Thyroid gland (tissue), 4 donors: ENCODE measurements at regions not wholly inside any gene's neighbourhood (a gene's known extent, or its start where the extent isn't known, plus 50 kb on each side); places are given as distances from the start of the nearest gene placed in this dataset.

Experiments used
- DNase-seq, 2 donors: peaks; one replicate each; pipeline ENCODE4 v3.0.0-alpha.2; 2019
- H3K27ac ChIP-seq, 3 donors: fragments of 200-600 bp; sonication (generic); 1 replicate in 2 of 3; 2 replicates in 1 of 3; pipeline ENCODE4 v1.5.1; 2016 to 2019; ENCODE audit warnings: mild to moderate bottlenecking in 1 of 3, moderate library complexity in 1 of 3
- H3K27me3 ChIP-seq: fragments of 200-600 bp; sonication (generic); one replicate; pipeline ENCODE4 v1.5.1; 2019
- H3K36me3 ChIP-seq, 2 donors: fragments of 200-600 bp; sonication (generic); one replicate each; pipeline ENCODE4 v1.5.1; 2016 to 2019
- H3K4me1 ChIP-seq, 2 donors: fragments of 200-600 bp; sonication (generic); one replicate each; pipeline ENCODE4 v1.5.1; 2017 to 2019
- H3K4me3 ChIP-seq, 3 donors: fragments of 200-600 bp; sonication (generic); replicated peaks in 1 of 3; 1 replicate in 2 of 3; 2 replicates in 1 of 3; pipeline ENCODE4 v1.5.1; 2016; ENCODE audit warnings: mild to moderate bottlenecking in 1 of 3
- H3K9me3 ChIP-seq: fragments of 200-600 bp; sonication (generic); one replicate; pipeline ENCODE4 v1.5.1; 2017
- CTCF ChIP-seq, 6 experiments: fragments of 200-600 bp in 3 of 6; fragments of 450-650 bp in 3 of 6; sonication (generic) in 3 of 6; IDR thresholded peaks; one replicate each; pipeline ENCODE4 v1.5.1; 2016 to 2019; ENCODE audit warnings: antibody characterized with exemption in 6 of 6, mild to moderate bottlenecking in 2 of 6, inconsistent platforms in 1 of 6, moderate library complexity in 1 of 6
- POLR2A ChIP-seq, 2 donors: fragments of 450-650 bp; IDR thresholded peaks; one replicate each; pipeline ENCODE4 v1.6.1; 2017; ENCODE audit warnings: antibody characterized with exemption in 2 of 2, mild to moderate bottlenecking in 2 of 2, moderate library complexity in 1 of 2
- WGBS, 2 donors: methylation state at CpG; one replicate each; pipeline ENCODE4 v1.1.5; 2017; 5-methylcytosine and 5-hydroxymethylcytosine counted together
- intact Hi-C: fragments of 100-400 bp; cut with DNase I; formaldehyde crosslinking; loops from one replicate; pipeline ENCODE4 v1.15.1; 2023

- no peak overlapping the region for H3K4me3 ChIP-seq
- H3K27ac ChIP-seq, result no peak overlapping the region
- 62 to 82% methylated on average over 2 of the region's 2 CpGs for WGBS, 2 donors
- H3K9me3 ChIP-seq, result no peaks in the 10 kb centered on the region
- peaks cover 5 to 6% of the 10 kb centered on the region in 2 donors for H3K4me1 ChIP-seq
- no peak for DNase-seq
- TF ChIP-seq CTCF (IDR thresholded peaks at IDR 0.05) (no peak), POLR2A (IDR thresholded peaks at IDR 0.05) (no peak)
- no peaks in the 10 kb centered on the region for H3K36me3 ChIP-seq
- intact Hi-C loops, result no loop called here
- H3K27me3 ChIP-seq, result no peaks in the 10 kb centered on the region
Observed at GRCh38 chr2:164388511-164388910, 232.8 kb downstream of the GRB14 start.

DNA sequence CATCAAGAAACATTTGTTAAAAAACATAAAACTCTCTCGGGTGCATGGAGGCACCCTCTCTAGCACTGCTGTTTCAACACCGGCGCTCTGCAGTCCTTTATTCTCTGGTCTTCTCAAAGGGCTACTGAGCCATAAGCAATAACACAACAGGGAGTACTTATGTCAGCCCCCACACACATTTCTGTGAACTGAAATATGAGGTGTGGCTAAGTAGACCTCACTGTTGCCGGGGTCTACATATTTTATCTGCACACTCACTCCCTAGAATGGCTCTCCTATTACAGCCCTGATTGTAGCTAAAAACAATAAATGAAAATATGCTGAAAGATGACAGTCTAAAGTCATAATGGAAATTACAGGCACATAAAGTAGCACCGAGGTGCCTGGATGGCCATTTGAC is 235.1 kb downstream of the GRB14 start:
- 69 to 84% methylated on average over 5 of the region's 5 CpGs for WGBS, 2 donors
- no peaks in the 10 kb centered on the region for H3K36me3 ChIP-seq
- intact Hi-C loops, result no loop called here
- H3K9me3 ChIP-seq, result no peaks in the 10 kb centered on the region
- no peaks in the 10 kb centered on the region for H3K4me1 ChIP-seq
- DNase-seq, result no peak
- no peak for TF ChIP-seq CTCF (IDR thresholded peaks at IDR 0.05)
- no peak overlapping the region for H3K27ac ChIP-seq
- no peak overlapping the region for H3K4me3 ChIP-seq
- no peaks in the 10 kb centered on the region for H3K27me3 ChIP-seq

GRCh38 chr2:164384434-164384833 is 236.8 kb downstream of the GRB14 start:
- Histone ChIP-seq H3K9me3 (no peaks in the 10 kb centered on the region), H3K27ac (no peak overlapping the region), H3K4me1 (no peaks in the 10 kb centered on the region), H3K4me3 (no peak overlapping the region), H3K27me3 (no peaks in the 10 kb centered on the region), H3K36me3 (no peaks in the 10 kb centered on the region)
- intact Hi-C loops, result no loop called here
- no peak for DNase-seq
- TF ChIP-seq CTCF (IDR thresholded peaks at IDR 0.05), result no peak
- no peak for TF ChIP-seq POLR2A (IDR thresholded peaks at IDR 0.05)

- intact Hi-C loops, result no loop called here
- Histone ChIP-seq H3K27me3 (no peaks in the 10 kb centered on the region), H3K4me1 (no peaks in the 10 kb centered on the region), H3K4me3 (no peak overlapping the region), H3K36me3 (no peaks in the 10 kb centered on the region), H3K9me3 (no peaks in the 10 kb centered on the region), H3K27ac (no peak overlapping the region)
- DNase-seq, result no peak
- no peak for TF ChIP-seq CTCF (IDR thresholded peaks at IDR 0.05)
- no peak for TF ChIP-seq POLR2A (IDR thresholded peaks at IDR 0.05)
- 91 to 96% methylated on average over 4 of the region's 4 CpGs for WGBS, 2 donors
Observed at GRCh38 chr2:164371916-164372315, 249.4 kb downstream of the GRB14 start.

DNA sequence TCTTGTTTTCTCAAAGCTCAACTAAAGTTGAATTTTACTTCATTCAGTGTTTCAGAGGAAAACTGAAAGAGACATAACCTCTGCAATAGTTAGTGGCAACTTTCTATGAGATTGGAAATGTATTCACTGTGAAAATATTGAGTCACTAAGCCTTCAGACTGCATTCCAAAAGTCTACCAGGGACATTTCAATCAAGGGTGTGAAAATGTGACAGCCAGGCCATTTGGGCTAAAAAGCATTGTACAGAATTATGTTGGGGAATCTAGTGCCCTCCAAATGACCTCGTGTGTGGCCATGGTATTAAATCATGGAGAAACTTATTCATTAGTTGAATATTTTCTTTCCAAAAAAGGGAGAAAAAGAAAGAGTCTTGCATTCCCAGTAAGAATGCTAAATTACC is 251.9 kb downstream of the GRB14 start:
- WGBS, 2 donors, result 50 to 76% methylated on average over 1 of the region's 1 CpG
- Histone ChIP-seq H3K9me3 (no peaks in the 10 kb centered on the region), H3K4me3 (no peak overlapping the region), H3K36me3 (no peaks in the 10 kb centered on the region), H3K27me3 (no peaks in the 10 kb centered on the region), H3K27ac (no peak overlapping the region), H3K4me1 (no peaks in the 10 kb centered on the region)
- intact Hi-C loops, result no loop called here
- TF ChIP-seq POLR2A (IDR thresholded peaks at IDR 0.05) (no peak), CTCF (IDR thresholded peaks at IDR 0.05) (no peak)
- DNase-seq, result no peak
